Skeletal muscle cell (primary cell): ENCODE measurements at regions not wholly inside any gene's neighbourhood (a gene's known extent, or its start where the extent isn't known, plus 50 kb on each side); places are given as distances from the start of the nearest gene placed in this dataset.

Experiments
- DNase-seq: peaks from one replicate; pipeline ENCODE4 v3.0.0-alpha.2; 2010; ENCODE audit warnings: low read depth
- H3K4me3 ChIP-seq: 2 replicates; pipeline ENCODE4 v1.5.1; 2011; ENCODE audit warnings: low read depth, mild to moderate bottlenecking, control low read depth, low read length, moderate library complexity

DNA sequence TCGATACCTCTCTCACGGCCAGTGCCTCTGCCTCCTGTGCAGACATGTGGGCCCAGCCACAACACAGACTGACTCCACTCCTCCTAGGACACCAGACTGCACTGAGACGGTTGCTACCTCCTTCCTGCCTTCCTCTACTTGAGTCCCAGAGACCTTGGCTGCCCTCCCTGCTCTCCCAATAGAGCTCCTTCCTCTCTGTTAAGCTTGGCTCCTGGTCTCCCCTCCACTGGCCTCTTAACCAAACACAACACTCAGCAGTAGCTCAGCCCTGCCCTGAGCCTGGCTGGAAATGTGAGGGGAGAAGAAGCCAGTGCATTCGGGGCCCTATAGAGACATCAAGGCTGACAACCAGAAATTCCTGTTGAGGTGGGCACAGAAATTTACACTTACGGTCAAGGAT, 102.0 kb downstream of the HTR5A start:
- no peak for DNase-seq
- H3K4me3 ChIP-seq, result no peak overlapping the region

DNA sequence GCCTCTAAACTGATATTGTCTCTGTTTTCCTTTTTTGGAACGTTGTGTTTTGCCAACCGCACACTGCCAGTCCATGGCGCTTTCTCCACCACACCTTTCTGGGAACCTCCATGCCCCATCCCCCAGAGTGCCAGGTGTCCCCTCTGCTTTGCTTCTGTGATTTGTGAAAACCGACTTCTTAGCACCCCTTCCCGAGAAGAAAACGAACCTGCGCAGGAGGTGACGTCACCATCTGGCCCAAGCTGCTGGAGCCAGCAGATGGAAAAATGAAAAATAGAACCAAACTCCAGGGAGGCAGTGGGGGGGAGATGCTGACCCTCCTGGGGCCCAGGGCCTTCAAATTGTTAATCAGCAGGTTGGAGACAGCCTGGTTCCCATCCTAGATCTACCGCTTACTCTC, 103.8 kb downstream of the HTR5A start:
- DNase-seq, result no peak
- no peak overlapping the region for H3K4me3 ChIP-seq

DNA sequence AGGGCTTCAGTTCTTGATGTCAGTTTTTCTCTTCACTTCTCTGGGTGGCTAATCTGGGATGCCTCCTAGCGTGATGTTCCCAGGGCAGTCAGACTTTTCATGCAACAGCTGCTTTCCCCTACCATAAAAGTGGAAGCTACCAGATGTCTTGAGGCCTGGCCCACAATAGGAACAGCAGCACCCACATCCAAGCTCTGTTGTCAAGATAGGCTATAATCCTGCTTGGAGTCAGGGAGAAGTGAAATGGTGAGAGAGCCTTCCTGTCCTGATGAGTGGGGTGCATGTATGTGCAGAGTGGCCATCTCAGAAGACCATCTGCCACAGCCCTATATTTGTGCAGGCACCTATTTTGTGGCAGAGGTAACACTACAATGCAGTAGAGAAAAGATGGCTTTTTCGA, 108.0 kb downstream of the HTR5A start:
- no peak overlapping the region for H3K4me3 ChIP-seq
- no peak for DNase-seq

DNA sequence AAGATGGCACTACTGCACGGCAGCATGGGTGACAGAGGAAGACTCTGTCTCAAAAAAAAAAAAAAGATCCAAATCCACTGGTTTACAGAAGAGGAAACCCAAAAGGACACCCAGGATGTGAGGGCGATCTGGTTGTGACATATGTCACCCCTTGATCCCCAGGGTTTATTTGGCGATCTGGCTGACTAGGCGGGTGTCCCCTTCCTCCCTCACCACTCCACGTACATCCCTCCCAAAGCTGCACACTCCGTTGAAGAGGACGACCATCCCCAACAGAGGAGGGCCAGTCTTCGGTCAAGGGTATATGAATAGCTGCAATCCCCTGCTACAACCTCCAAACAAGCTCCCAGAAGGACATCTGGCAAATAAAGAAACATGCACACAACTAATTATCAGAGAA, 111.6 kb downstream of the HTR5A start:
- H3K4me3 ChIP-seq, result no peak overlapping the region
- no peak for DNase-seq

DNA sequence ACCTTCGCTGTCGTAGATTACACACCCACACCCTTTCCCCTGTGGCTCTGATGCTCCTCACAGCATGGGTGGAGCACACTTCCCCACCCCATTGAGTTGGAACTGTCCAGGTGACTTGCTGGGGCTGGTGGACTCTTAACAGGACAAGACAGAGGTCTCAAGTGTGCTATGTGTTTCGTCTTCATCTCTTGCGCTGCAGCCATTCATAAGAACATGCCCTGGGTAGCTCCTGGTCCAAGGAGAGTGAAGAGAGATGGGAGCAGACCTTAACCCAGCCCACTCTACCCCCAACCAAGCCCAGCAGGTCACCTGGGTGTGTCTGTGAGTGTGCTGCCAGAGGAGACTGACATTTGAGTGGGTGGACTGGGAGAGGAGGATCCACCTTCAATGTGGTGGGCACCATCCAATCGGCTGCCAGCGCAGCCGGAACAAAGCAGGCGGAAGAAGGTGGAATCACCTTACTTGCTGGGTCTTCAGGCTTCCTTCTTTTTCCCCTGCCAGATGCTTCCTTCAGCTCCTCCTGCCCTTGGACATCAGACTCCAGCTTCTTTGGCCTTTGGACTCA, 112.4 kb downstream of the HTR5A start:
- no peak for DNase-seq
- H3K4me3 ChIP-seq, result no peak overlapping the region

DNA sequence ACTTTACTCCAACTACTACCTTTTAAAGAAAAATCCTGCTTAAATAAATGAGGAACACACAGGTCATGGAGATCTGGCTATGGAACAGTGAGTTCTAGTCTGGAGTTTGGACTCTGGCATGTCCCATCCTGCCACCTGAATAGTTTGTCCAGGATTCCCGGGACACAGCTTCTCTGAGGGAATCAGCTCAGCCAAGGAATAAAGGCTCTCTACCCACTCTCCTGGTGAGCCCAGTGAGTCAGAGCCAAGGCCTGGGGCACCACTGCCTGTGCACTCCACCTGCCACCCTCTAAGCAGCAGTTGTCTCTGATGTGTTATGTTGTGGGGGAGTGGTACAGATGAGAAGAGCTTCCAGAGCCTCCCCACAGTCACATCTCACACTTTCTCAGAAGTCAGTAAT, 113.5 kb downstream of the HTR5A start:
- no peak for DNase-seq
- H3K4me3 ChIP-seq, result no peak overlapping the region

DNA sequence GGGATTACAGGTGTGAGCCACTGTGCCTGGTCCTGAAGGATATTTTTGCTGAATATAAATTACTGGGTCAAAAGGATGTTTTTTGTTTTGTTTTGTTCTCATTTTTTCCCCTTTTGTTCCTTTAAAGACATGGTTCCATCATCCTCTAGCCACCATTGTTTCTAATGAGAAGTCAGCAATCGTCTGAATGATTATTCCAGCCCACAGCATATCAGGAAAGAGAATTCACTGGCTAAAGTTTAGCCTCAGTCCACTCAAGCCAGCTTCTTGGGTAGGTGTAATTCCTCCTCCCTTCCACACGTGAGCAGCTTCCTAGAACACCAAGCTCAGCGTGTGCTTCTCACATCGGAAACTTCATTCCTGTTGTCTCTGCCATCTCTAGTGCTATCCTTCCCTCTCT, 112.8 kb upstream of the INSIG1 start:
- DNase-seq, result no peak
- no peak overlapping the region for H3K4me3 ChIP-seq

DNA sequence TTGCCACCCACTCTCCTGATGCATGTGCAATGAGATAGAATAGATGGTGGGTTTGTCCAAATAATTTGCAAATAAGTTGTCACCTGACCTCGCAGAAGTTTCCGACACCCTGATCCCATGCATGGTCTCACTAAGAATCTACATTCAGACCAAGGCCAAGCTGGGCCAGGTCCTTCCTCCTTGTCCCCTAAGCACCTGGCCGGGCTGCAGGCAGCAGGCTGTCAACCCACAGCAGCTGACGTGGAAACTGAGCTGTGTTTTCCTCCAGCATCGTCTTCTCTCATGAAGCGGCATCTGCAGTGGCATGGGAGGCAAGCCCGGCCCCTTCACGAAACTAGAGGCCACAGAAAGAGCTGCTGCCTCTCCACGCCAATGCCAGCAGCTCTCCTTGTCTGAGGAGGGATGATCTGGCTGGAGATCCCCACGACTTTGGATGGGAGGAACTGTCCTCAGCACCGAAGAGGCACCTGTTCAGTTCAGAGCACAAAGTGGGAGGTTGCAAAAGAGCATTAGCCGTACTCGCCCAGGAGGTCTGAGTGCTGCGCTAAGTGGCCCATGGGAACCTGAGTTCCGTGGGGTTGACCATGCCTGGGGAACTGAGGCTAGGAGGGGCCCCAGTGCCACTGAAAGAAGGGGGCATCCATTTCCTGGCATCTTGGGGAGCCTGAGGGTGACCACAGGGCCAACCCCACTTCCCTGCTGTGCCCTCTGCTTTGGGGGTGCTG, 110.5 kb upstream of the INSIG1 start:
- DNase-seq, result no peak

DNA sequence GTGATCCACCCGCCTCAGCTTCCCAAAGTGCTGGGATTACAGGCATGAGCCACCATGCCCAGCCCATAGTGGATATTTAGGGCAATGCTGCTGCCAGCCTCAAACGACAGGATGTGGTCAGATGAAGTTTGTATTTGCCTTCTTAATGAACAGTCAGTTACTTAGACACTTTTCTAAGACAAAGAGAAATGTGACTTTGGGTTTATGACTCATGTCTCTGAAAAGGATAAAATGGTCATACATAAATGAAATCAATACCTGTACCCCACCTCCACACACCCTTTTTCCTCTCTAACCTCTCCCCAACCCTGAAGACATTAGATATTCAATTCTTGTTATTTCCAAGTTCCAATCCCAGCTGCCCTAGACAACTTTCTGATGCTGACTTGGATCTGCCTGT, 109.3 kb upstream of the INSIG1 start:
- DNase-seq, result no peak
- H3K4me3 ChIP-seq, result no peak overlapping the region

More for the DNA sequence above, 110.5 kb upstream of the INSIG1 start:
- H3K4me3 ChIP-seq, result no peak overlapping the region

DNA sequence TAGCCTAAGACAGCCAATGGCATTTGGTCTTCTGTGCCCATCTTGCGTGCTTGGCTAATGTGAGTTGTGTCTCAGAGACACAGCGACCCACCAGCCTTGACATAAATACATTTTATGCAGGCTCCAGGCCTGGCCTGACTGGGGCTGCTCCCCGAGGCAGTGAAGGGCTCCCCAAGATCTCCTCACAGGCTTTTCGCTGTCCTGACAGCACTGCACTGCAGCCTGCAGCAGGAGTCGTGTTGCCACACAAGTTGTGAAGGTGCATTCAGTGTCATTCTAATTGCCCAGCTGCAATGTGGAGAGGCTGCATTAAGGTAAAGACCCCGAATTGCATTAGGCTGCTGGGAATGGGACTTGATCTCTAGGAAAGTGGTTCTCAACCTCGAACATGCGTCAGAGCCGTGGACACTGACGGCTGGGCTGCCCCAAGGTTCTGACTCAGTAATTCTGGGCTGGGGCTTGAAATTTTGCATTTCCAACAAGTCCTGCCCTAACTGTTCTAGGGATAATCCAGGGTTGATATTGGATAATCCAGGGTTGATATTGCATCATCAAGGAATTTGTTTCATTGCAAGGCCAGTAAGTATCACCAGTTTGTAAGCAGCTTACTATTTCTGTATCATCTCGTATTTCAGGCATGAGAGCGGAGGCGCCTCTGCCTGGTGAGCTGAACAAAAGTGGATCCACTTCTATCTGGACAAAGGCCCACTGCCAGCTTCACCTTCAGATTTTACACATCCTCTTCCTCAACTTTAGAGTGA, 108.7 kb upstream of the INSIG1 start:
- no peak overlapping the region for H3K4me3 ChIP-seq
- peak; percentile 67 for DNase-seq

DNA sequence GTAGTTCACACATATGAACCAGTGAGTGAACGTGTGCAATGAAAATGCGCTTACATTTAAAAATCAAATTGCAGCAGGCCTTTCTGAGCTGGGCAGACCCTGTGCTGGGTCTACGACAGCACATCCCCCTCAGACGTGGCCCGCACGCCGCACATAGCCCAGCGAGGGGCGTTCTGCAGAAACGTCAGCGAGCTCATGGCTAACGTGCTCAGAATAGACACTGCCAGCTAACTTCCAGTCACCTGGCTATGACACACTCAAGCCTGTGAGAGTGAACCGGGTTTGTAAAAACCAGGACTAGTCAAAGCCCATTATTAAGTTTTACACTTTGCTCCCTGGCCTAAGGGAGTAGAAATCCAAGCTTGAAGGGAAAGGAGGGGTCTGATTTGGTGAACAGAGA, 108.1 kb upstream of the INSIG1 start:
- DNase-seq, result no peak
- H3K4me3 ChIP-seq, result no peak overlapping the region

DNA sequence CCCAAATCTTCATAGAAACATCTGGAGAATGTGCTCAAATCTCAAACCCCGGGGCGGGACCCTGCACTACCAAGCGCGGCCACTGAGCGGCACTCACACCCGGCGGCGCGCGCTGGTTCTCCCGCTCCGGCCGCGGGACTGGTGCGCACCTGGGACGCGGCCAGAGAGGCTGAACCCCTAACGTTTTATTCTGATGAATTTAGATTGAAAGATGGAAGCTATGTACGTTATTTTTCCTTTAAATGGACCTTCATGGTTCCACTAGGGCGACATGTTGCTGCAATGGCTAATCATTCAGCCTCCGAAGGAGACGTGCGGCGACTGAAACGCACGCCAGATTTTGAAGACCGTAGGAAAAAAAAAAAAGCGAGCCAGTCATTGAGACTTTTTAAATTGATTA, 107.0 kb upstream of the INSIG1 start:
- peak overlapping the region; percentile 19 for H3K4me3 ChIP-seq
- DNase-seq, result no peak

DNA sequence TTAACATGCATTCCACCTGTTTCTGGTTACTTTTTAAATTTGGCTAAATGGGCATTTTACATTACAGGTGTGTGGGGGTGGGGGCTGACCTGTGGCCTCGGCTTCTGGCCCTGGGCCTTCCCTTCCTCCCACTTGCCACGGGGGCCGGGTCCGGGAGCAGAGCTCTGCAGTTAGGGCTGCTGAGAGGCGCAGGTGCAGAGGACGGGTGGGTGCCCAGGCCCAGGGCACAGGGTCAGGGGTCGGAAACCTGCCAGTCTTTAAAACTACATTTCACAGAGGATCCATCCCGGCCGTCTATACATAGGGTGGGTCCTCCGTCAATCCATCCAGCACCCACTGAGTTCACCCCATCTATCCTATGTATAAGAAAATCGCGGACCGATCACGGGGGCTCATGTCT, 106.5 kb upstream of the INSIG1 start:
- no peak overlapping the region for H3K4me3 ChIP-seq
- no peak for DNase-seq

DNA sequence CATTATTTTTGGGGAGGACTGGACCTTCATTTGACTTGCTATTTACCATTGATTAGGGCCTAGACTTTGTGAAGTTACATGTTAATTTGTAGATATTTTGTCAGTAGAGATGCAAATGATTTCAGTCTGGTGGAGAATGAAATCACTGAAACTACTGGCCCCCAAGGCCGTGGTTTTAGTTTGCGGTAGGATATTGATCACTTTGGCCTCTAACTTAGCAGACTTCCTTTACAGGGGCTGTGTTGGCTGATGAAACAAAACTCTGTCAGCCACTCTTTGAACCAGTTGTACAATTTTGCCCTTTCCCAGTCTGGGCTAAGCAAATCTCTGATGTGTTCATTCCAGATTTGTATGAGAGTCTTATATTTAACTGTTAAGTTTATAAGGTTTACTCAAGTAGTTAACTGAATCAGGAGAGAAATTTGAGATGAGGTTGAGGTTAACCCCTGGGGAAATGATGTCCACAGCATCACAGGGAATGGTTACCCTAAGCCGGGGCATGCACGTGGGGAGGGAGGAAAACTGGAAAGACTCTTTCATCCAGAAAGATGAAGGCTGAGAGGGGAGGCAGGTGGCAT, 105.7 kb upstream of the INSIG1 start:
- DNase-seq, result no peak
- no peak overlapping the region for H3K4me3 ChIP-seq

DNA sequence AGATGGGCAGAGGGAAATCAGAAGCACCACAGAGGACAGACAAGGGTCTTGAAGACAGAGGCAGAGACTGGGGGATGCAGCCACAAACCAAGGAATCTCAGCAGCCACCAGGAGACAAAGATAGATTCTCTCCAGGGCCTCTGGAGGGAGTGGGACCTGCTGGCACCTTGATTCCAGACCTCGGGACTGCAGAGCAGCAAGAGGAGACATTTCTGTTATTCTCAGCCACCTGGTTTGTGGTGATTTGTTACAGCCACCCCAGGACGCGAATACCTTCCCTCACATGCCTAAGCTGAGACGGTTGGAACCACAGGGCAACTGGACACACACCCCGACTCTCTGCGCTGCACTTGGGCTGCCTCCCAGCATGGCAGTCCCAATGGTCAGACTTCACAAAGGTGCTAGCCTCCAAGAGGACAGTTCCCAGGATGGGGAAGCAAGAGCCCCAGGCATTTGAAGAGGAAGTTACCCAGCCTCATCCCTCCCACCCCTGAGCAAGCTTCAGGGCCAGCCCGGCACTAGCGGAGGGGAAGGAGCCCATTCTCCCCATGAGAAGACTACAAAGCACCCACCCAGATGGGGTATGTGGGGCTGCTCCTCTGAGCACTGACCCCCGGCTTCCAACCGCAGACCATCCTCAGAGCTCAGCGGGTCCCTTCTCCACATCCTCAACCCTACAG, 104.6 kb upstream of the INSIG1 start:
- no peak overlapping the region for H3K4me3 ChIP-seq
- no peak for DNase-seq

DNA sequence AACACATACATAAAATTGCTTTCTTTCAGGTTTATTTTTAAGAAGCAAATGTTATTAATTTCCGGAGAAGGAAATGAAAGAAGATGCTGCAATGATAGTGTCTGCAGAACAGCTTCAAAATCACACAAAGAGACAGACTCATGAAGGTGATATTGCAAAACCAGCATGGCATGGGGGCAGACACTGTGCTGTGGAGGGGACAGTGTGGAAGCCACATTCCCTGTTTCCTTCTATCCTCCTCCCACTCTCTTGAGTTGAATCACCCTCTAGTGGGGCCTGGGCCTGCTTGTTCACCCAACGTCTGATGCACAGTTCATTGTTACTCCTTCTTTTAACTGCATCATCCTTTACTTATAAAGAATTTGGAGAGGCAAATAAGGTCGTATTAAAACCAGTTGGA, 104.0 kb upstream of the INSIG1 start:
- no peak for DNase-seq
- H3K4me3 ChIP-seq, result no peak overlapping the region

DNA sequence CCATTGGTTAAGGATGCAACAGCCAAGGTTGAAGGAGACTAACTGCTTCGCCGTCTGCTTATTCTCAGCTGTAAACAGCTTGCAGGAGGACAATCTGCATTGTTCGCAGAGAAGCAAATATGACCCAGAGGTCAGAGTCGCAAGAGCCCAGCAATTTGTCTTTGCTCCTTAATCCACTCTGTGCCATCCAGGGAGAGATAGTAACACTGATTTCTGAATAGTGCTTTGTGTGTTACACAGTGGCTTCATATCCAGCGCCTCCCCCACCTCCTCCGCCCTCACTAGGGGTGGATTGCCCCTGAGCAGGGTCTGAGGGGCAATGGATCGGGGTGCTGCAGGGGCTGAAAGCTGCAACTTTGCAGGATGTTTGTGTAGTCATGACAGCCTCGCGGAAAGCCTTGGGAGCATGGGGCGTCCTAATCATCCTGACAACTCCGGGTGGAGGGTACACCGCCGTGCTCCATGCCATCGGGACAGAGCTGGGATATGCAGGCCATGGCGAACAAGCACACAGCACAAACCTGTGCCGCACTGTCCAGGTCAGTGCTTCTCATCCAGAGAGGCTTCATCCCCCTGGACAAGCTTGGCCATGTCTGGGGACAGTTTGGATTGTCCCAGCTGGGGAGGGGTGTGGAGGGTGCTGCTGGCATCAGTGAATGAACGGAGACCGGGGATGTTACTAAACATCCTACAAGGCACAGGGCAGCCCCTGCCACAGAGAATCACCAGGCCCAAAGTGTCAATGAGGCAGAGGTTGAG, 103.1 kb upstream of the INSIG1 start:
- no peak overlapping the region for H3K4me3 ChIP-seq
- no peak for DNase-seq

DNA sequence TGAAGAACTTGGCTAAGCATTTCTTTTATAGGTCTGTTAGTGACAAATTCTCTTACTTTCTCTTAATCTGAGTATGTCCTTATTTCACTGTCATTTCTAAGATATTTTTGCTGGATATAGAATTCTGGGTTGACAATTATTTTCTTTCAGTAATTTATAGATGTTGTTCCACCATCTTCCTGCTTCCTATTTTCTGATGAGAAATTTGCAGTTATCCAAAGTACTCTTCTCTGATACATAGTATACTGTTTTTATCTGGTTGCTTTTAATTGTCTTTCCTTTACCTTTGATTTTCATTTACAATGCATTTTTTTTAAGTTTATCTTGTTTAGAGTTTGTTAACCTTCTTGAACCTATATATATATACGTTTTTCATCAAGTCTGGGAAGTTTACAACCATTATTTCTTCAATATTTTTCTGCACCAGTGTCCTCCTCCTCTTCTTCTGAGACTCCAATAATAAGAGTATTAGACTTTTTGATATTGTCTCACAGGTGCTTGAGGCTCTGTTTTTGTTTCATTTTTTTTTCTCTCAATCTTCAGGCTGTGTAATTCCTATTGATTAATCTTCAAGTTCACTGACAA, 101.6 kb upstream of the INSIG1 start:
- no peak for DNase-seq
- H3K4me3 ChIP-seq, result no peak overlapping the region
